Activated CD4-positive, alpha-beta T cell treated with anti-CD3 and anti-CD28 coated beads, Interleukin-2, amount 50 U/mL, for 1 hour (primary cell): ENCODE measurements at regions not wholly inside any gene's neighbourhood (a gene's known extent, or its start where the extent isn't known, plus 50 kb on each side); places are given as distances from the start of the nearest gene placed in this dataset.

Source experiments
- DNase-seq: peaks from one replicate; pipeline ENCODE4 v3.0.0-alpha.2; 2020

DNA sequence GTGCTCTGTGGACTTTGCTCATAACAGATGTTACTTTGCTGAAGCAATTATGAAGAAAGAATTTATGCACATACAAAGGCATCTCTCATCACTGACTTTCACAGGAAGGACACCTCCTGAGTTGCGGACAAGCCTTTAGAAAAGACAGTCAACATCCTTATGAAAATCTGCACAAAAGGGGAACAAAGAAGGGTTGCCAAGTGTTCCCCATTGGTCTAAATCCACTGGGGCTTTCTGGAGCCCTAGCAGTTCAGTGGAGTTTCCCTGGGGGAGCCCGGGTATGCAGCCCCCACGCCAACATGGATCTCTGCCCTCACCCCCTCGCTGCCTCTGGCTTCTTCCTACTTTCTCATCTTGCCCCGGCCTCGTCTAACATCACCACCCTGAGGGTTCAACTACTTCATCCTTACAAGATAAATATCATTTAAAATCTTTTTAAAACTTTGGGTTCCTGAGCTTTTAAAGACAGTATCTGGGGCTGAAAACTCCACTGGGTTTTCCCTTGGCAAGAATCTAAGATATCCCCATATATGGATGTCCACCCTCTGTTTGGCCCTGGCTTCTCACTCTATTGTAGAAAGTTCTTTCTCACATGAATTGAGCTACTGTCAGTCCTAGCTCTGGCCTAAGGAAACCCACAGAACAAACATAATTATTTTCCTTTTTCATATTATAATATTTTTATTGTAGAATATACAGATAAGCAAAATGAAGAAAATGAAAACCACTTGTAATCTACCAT, 207.9 kb upstream of the RGMA start:
- no peak for DNase-seq

DNA sequence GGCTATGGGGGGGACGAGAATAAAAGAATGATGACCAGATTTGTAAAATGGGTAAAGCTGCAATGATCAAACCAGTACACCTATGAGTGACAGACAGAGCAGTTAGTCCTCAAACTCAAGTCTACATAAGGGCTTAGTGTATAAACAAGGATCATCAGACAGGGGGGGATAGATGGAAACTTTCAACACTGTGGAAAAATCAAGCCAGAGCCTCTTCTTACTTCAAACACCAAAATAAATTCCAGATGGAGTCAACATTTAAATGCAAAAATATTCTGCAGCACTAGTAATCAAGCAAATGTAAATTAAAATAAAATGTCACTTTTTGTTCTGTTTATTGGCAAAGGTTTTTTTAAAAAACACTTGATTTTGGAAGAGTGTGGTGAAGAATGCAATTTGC, 205.9 kb upstream of the RGMA start:
- DNase-seq: no peak

DNA sequence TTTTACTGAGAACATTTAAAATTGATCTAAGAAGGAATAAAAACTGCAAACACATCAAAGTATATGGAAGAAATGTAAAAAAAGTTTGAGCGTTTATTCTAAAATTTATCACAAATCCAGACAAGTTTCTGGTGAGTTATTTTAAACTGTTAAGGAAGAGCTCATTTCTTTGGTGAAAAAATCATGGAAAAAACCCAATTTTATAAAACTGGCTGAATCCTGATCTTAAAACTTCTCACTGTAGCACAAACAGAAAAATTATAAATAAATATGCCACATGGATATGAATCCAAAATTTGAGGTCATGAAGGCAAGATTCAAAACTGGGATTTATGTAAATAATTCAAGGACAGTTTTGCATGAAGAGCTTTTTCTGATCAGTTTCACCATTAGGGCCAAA, 205.1 kb upstream of the RGMA start:
- no peak for DNase-seq

DNA sequence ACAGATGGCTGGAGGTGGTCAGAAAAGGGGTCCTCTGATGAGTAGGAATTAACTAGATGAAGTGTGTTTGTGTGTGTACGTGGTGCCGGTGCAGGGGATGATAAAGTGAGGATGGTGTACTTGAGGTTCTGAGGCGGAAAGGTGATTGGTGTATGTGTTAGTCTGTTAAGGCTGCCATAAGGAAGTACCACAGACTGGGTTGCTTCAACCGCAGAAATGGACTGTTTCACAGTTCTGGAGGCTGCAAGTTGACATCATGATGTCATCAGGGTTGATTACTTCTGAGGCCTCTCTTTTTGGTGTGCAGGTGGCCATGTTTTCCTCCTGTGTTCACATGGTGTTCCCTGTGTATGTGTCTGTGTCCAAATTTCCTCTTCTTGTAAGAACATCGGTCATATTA, 202.4 kb upstream of the RGMA start:
- no peak for DNase-seq

DNA sequence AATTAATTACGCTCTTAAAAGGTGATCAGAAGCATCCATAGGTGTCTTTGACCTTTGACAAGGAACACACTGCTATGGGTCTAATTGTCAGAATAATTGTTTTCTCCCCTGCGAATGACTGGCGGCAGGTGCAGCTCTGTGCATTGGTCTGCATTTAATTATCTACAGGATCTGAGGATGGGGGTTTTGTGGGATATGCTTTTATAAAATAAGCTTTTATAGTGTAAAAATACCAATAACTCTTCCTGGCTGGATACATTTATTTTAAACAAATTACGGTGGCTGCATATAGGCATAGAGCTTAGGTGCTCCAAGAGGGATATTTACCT, 201.6 kb upstream of the RGMA start:
- no peak for DNase-seq

DNA sequence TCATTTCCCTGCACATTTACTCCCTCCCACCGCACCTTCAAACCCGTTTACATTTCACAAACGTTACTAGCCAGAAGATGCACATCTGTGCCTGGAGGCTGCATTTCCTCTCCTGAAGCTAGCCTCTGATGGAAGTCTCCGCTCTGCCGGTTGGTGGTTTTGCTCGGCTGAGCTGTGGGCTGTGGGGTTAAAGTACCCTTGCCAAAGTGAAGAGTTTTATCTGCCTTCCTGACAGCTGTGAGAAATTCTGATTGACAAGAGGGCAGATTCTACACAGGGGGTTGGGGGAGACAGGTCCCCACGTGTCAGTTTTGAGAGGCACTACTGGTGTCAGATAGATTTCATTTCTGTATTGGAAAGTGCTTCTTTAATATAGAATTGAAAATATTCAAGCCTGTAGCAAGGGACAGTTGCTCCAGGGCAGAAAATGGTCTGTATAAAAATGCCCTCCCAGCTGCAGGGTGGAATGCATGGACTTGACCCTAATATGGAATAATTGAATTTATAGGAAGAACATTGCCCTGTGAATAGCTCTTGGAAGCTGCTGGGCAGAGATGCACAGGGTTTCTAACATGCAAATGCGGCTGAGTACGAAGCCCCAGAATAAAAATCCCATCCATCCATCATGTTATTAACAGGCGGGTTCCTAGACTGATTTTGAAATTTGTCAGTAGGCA, 201.1 kb upstream of the RGMA start:
- no peak for DNase-seq

DNA sequence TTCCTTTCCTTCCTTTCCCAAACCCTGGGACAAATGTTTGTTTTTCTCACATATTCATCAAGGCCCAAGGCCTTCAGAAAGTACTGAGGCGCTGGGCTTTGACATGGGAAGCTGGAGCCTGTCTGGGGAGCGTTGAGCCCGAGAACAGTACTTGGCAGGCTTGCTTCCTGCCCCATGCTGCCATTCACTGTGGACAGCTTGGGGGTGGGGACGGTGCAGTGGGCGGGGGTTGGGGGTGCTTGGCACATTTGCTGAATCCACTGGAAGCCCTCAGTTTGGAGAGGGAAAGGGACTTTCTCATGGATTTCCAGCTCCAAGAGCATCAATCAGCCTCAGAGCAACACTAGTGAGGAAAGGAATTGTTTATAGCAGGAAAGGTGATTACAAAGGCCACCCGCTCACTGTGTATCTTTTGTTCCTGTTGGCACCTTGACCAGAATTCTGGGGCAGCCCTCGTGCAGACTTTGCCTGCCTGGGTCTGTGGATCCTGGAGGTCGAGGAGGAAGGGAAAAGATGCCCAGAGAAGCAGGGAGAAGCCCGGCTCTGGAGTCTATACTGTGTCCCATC, 199.8 kb upstream of the RGMA start:
- DNase-seq: no peak

DNA sequence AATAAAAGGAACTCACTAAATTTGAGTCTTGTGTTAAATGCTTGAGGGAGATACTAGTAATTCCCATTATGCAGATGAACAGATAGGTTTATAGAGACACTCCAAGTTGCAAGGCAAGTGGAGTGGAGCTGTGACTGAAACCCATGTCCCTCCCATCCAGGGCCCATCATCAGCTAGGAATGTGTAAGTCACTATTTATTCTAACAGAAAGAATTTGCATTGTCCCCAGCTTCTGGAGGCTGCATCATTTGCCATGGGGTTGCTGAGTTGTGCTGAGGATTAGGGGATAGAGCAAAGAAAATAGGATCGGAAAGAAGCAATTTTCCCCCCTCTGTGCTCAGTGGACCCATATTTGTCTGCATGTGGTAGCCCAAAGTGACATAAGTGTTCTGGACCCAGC, 197.4 kb upstream of the RGMA start:
- no peak for DNase-seq

DNA sequence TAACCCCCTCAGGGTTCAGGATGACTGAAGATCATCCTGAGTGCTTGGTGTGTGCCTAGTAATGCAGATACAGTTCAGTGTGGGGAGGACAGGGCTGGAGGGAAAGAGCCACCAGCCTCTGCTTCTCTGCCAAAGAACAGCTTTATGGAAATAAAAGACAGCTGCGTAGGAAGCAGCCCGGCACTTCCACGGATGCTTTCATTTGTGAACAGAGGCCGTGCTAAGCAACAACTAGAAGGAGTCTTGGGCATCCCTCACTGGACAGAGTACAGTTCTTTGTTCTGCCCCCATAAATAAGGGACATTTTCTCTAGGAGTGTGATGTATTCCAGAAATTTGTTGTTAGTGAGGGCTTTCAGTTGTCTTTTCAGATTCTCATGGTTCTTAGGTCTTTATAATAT, 194.8 kb upstream of the RGMA start:
- DNase-seq: no peak

DNA sequence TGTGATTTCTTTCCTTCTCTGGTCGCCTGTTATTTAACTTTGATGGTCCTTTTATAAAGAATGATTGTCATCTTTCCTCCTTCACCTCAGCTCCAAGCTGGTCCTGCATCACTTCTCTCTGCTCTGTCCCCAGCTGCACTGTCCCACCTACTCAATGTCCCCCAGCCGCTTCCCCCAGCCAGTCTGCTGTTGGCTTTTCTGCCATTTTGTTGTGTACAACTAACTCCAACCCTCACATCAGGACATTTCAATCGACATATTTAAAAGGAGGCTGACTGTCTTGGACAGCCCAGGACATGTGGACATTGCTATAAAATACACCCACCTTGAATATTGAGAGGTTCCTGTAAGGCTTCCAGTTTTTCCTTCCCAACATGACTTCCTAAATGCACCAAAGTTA, 193.8 kb upstream of the RGMA start:
- no peak for DNase-seq

DNA sequence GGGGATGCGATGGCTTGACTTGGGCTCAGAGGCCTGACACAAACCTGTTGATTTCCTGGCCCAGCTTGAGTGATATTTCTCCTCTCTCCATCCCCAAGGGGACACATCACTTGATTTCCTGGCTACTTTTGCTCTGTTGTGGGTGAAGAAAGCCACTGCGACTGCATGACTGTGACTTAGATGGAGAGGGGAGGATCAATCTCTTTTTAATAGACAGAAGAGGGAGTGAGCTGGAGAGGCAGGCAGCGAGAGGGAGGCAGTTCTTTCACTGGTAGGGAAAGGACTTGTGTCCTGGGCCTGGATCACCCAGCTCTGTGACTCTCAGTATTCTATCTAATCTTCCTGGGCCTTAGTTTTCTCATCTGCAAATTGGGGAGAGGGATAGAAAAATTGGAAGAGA, 189.8 kb upstream of the RGMA start:
- no peak for DNase-seq

DNA sequence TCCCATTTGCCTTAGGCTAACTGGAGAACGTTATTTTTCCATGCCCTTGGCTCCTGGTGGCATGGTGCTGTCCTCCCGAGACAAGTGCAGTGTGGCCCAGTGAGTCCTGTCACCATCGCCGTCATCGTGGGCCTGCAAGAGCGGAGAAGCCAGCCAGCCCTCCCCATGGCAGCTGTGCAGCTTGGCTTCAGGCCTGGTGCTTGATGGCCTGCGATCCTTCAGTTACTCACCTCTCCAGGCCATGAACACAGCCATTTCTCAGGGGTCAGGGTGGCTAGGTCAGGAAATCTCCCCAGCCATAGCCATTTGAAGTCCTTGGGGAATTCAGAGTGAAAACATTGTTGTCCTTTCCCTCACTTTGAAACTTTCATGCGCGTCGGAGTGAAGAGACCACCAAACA, 189.0 kb upstream of the RGMA start:
- DNase-seq: no peak

DNA sequence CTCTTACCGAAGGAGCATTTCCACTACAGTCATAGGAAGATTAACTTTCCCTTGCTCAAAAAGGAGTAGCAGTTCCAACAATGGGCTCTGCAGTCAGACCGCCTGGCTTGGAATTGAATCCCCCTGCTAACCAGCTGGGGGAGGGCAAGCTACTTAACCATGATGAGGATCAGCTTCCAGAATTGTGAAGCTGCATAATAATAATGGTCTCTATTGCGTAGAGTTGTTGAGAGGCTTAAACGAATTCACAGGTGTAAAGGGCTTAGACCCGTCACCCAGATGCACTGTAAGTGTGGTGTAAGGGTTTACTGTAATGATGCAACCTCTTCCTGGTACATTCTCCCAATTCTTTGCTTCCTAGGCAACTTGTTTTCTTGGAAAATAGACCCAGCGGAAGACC, 185.2 kb upstream of the RGMA start:
- no peak for DNase-seq

DNA sequence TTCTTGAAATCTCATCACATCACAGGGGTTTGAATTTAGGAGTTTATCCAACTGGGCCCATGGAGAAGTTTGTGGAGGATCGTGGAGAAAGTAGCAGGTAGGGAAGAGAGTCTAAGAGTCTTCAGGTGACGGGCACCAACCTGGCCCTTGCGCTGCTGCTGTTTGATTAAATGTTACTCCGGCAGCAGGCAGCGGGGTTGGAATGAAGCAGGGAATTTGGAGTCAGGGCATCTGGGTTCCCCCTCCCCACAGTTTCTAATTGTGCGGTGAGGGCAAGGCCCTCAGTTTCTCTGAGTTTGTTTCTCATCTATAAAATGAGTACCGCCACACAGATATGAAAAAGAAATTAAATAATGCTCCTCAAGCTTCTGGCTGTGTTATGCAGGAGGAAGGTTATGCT, 182.9 kb upstream of the RGMA start:
- no peak for DNase-seq

DNA sequence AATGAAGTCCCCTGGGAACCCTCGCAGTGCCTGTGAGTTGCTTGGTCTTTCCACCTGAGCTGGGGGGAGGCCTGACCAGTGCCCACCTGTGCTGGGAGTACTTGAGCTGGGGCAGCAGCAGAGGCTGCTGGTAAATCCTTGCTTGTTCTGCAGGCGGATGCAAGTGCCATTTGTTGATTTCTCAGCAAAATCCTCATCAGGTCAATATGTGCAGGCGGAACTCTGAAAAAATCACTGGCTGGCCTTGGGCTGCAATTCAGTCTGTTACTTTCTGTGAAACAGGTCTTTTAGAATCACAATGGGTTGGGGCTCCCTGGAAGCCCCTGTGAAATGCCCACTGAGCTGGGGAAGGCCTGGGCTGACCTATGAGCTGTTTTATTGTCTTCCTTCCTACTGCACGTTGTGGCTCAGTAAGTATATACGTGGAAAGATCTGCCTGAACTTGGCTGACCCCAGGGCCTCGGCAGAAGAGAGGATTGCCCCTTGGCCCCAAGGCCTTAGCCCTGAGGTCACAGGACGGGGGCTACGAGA, 182.0 kb upstream of the RGMA start:
- DNase-seq: no peak

DNA sequence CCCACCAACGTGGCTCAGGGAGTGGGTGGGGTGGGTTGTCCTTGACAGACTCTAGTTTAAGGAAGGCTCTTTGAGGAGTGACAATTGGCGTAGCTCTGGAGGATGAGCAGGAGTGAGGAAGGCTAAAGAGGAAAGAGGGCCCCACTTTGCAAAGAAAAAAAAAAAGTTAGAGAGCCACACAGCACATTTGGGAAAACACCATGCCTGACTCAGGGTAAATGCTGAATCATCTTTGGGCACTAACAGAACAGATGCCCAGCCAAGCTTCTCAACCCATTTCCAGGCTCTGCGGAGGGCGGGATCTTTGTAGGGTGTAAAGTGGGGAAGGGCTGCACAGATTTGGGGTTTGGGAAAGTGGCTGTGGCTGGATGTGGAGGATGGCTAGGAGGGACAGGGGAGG, 179.1 kb upstream of the RGMA start:
- no peak for DNase-seq

DNA sequence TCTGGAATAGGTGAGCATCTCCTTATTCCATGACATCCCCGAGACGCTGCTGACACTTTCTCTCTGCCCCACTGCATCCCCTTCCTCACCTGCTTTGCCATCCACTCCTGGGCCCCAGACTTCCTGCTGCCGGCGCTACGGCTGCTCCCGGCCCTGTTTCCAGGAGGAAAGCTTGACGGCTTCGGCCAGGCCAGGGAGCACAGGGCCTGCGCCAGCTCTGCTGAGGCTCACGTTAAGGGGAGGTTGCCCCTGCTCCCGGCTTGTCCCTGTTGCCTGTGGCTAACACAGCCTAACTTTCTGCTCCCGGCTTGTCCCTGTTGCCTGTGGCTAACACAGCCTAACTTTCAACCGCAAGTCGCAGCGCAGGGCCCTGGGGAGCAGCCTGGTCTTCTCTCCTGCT, 177.3 kb upstream of the RGMA start:
- DNase-seq: no peak

DNA sequence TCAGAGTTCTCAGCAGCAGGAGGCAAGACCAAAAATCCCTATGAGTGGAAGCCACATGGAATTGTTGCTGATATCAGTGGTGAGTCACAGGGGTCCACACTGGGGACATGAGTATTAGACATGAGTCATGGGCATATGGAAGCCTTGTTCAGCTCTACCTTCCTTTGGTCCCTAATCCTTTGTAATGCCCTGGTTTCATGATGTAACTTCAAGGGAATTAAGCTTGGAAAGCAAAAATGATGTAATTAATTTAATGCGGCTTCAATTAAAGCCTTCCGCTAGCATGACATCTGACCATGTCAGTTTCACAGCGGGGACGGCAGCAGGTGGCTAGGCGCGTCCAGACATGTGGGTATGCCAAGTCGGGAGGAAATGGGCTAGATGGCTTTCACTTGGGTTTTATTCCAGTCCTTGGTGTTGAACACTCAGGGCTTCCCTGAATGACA, 176.1 kb upstream of the RGMA start:
- no peak for DNase-seq

DNA sequence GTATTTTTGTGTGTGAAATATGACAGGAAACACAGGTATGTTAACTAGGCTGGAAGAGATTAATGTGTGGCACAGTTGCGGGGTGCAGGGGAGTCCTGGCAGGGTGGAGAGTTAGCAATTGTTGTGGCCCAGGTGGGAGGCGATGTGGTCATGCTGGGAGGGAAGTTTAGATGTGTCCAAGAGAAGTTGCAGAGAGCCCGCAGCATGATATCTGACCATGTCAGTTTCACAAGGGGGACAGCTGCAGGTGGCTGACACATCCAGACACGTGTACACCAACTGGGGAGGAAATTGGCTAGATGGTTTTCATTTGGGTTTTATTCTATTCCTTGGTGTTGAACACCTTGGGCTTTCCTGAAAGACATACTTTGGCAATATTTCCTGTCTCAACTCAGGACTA, 172.8 kb upstream of the RGMA start:
- no peak for DNase-seq

DNA sequence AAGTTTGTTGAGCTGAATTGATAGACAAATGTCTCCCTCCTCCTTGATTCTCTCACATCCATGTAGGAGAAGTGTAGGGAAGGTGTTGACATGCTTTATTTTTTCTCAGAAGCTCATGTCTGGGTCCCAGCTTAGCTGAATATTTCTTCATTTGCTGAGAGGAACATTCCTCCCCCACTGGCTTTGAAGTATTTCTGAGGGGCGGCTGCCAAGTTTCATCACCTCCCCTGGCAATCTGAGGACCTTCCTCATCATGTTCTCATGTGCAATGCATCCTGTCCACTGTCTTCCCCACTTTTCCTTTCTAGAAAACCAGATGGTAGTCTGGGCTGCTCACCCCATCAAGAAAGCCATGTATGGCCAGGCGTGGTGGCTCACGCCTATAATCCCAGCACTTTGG, 168.9 kb upstream of the RGMA start:
- DNase-seq: no peak

DNA sequence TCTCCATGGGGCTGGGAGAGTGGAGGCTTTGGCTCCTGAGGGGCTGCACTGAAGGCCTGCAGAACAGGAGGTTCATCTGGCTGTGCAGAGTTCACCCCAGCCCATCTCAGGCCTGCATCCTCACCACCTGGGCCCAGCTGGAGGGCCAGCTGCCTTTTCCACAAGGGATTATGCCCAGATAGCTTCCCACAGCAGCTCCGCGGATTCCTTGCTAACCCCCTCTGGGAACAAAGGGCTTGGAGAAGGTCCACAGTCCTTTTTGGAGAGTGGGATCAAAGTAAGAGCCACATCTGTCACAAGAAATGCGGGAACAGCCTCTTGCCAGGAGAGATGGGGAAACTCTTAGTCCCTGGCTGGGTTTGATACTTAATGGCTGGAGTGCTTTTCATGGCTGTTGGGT, 164.7 kb upstream of the RGMA start:
- DNase-seq: no peak

DNA sequence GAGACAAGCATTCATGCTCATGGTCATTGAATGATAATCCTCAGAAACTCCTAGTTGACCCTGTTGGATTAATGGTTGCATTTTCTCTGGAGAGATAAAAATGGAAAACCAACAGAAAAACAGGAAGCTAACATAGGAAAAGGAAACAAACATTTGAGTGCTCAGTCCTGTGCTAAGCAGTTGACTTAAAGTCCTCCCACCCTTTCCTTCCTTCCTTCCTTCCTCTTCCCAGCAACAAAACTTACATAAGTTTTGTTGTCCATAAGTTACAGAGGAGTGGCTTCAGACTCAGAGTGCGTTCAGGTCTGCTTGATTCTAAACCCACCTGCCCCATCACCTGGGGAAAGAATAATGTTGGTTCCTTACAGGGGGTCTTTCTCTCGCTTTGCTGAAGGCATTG, 163.8 kb upstream of the RGMA start:
- DNase-seq: no peak

DNA sequence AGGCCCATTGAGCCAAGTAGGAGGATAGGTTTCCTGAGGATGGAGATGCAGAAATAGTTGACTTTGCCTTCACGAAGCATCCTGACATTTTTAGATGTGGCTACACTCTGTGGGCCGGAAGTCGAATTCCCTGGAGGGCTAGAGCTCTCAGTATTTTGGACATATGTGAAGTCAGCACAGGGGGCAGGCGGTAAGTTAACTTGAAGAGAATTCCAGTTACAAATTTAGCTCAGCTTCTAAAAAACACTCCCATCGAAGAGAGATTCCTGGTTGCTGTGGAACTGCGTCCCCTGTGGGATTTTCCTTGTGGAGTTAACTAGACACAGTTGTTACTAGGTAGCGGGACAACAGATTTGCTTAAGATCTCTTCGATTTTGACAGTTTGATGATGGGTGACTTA, 161.9 kb upstream of the RGMA start:
- DNase-seq: no peak

DNA sequence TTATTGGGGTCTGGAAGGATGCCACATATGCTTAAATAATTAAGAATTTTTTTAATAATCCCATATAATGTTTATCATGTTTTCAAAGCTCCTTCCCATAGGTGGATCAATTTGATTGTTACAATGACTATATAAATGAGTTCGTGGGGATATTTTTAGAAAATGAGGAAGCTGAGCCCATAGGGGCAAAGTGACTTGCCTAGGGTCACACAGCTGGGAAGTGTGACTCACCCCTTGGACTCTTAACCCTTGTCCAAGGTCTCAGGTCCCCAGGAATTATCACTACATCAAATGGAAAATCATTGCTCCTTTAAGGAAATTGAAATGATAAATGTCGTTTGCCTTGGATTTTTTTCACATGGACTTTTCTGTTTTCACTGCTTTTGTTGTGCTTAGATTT, 161.2 kb upstream of the RGMA start:
- no peak for DNase-seq

DNA sequence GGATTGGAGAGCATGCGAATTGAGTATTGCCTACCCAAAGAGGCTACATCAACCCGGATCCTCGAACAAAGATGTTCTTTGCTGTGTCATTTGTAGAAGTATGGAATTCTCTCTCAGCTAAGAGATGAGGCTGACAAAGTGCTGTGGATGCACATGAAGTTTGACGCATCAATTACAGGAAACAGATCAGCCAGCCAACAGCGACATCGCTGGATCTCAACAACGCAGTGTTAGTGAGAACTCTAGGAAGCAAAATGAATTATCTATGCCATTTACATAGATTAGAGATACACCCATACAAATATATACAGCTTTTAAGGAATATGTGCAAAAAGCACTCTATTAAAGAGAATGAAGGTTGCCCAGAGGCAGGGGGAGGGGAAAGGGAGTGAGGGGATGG, 160.6 kb upstream of the RGMA start:
- DNase-seq: no peak
